ENCODE measurements at regions not wholly inside any gene's neighbourhood (a gene's known extent, or its start where the extent isn't known, plus 50 kb on each side); places are given as distances from the start of the nearest gene placed in this dataset.

DNA sequence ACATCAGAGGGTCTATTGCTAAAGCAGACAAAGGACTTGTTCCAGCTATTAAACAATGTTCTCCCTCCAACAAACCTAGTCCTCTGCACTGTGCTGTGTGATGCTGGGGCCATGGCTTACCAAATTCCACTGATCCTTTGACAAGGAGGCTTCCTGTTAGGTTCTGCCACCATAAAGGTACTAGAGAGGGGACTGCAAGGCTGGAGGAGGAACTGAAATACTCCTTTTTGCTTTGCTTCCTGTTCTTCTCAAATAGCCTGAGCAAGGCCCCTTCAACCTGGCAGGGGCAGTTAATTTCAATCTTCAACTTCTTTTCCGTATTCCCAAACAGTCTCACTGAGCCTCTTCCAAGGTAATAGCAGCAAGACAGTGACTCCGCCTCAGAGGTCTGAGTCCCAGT is 286.4 kb upstream of the IRAK1BP1 start:
- no peaks in the 10 kb centered on the region for H3K36me3 ChIP-seq (ENCODE audit: insufficient read depth)
- H3K27ac ChIP-seq (ENCODE audit: low read depth): no peak overlapping the region
- no peaks in the 10 kb centered on the region for H3K36me3 Mint-ChIP-seq (ENCODE audit: low read depth)
- no peak overlapping the region for H3K4me3 Mint-ChIP-seq
- no peak overlapping the region for H2AFZ ChIP-seq
- TF ChIP-seq, protein P1, sequence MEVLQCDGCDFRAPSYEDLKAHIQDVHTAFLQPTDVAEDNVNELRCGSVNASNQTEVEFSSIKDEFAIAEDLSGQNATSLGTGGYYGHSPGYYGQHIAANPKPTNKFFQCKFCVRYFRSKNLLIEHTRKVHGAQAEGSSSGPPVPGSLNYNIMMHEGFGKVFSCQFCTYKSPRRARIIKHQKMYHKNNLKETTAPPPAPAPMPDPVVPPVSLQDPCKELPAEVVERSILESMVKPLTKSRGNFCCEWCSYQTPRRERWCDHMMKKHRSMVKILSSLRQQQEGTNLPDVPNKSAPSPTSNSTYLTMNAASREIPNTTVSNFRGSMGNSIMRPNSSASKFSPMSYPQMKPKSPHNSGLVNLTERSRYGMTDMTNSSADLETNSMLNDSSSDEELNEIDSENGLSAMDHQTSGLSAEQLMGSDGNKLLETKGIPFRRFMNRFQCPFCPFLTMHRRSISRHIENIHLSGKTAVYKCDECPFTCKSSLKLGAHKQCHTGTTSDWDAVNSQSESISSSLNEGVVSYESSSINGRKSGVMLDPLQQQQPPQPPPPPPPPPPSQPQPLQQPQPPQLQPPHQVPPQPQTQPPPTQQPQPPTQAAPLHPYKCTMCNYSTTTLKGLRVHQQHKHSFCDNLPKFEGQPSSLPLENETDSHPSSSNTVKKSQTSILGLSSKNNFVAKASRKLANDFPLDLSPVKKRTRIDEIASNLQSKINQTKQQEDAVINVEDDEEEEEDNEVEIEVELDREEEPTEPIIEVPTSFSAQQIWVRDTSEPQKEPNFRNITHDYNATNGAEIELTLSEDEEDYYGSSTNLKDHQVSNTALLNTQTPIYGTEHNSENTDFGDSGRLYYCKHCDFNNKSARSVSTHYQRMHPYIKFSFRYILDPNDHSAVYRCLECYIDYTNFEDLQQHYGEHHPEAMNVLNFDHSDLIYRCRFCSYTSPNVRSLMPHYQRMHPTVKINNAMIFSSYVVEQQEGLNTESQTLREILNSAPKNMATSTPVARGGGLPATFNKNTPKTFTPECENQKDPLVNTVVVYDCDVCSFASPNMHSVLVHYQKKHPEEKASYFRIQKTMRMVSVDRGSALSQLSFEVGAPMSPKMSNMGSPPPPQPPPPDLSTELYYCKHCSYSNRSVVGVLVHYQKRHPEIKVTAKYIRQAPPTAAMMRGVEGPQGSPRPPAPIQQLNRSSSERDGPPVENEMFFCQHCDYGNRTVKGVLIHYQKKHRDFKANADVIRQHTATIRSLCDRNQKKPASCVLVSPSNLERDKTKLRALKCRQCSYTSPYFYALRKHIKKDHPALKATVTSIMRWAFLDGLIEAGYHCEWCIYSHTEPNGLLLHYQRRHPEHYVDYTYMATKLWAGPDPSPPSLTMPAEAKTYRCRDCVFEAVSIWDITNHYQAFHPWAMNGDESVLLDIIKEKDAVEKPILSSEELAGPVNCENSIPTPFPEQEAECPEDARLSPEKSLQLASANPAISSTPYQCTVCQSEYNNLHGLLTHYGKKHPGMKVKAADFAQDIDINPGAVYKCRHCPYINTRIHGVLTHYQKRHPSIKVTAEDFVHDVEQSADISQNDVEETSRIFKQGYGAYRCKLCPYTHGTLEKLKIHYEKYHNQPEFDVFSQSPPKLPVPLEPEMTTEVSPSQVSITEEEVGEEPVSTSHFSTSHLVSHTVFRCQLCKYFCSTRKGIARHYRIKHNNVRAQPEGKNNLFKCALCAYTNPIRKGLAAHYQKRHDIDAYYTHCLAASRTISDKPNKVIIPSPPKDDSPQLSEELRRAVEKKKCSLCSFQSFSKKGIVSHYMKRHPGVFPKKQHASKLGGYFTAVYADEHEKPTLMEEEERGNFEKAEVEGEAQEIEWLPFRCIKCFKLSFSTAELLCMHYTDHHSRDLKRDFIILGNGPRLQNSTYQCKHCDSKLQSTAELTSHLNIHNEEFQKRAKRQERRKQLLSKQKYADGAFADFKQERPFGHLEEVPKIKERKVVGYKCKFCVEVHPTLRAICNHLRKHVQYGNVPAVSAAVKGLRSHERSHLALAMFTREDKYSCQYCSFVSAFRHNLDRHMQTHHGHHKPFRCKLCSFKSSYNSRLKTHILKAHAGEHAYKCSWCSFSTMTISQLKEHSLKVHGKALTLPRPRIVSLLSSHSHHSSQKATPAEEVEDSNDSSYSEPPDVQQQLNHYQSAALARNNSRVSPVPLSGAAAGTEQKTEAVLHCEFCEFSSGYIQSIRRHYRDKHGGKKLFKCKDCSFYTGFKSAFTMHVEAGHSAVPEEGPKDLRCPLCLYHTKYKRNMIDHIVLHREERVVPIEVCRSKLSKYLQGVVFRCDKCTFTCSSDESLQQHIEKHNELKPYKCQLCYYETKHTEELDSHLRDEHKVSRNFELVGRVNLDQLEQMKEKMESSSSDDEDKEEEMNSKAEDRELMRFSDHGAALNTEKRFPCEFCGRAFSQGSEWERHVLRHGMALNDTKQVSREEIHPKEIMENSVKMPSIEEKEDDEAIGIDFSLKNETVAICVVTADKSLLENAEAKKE (CRISPR knock-in tag; IDR thresholded peaks at IDR 0.05): no peak
- no peak for TF ChIP-seq NANOG (IDR thresholded peaks at IDR 0.05; ENCODE audit: borderline replicate concordance)
- TF ChIP-seq, protein P2, sequence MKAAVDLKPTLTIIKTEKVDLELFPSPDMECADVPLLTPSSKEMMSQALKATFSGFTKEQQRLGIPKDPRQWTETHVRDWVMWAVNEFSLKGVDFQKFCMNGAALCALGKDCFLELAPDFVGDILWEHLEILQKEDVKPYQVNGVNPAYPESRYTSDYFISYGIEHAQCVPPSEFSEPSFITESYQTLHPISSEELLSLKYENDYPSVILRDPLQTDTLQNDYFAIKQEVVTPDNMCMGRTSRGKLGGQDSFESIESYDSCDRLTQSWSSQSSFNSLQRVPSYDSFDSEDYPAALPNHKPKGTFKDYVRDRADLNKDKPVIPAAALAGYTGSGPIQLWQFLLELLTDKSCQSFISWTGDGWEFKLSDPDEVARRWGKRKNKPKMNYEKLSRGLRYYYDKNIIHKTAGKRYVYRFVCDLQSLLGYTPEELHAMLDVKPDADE (IDR thresholded peaks at IDR 0.05): no peak
- no peak for TF ChIP-seq ZNF331 (CRISPR knock-in tag; IDR thresholded peaks at IDR 0.05; ENCODE audit: low read depth)
- TF ChIP-seq ZNF114 (CRISPR knock-in tag; IDR thresholded peaks at IDR 0.05): no peak
- no peak for TF ChIP-seq EZH2 (IDR thresholded peaks at IDR 0.05; ENCODE audit: low read depth, unreplicated experiment)
- TF ChIP-seq REST (IDR thresholded peaks at IDR 0.05; ENCODE audit: unreplicated experiment): no peak
- TF ChIP-seq CTCF (conservative IDR thresholded peaks at IDR 0.05; ENCODE audit: low read depth in 2 of 2): no peak
- no peak for TF ChIP-seq EZH2phosphoT487 (IDR thresholded peaks at IDR 0.05; ENCODE audit: unreplicated experiment)
- no peak for TF ChIP-seq POLR2AphosphoS5 (IDR thresholded peaks at IDR 0.05; ENCODE audit: low read depth)
- no peak for TF ChIP-seq CREB1 (CRISPR knock-in tag; IDR thresholded peaks at IDR 0.05; ENCODE audit: low read depth)
- no peak for TF ChIP-seq JUNB (IDR thresholded peaks at IDR 0.05; ENCODE audit: unreplicated experiment)
- no peak for TF ChIP-seq STAT1 (IDR thresholded peaks at IDR 0.05; ENCODE audit: unreplicated experiment)
- peaks cover 11% of the 10 kb centered on the region; the same call in 1 of the 2 replicates for H3K4me1 ChIP-seq (ENCODE audit: insufficient read depth)
- H3K79me2 ChIP-seq (replicated peaks; ENCODE audit: insufficient read depth): no peaks in the 10 kb centered on the region
- H3K4me3 ChIP-seq: no peak overlapping the region
- no peak for ATAC-seq
- H3K4me1 Mint-ChIP-seq: peaks cover 25% of the 10 kb centered on the region
- no peak for DNase-seq (ENCODE audit: low spot score)
- no peaks in the 10 kb centered on the region for H3K9me3 Mint-ChIP-seq
- H4K20me1 ChIP-seq (replicated peaks; ENCODE audit: insufficient read depth): no peaks in the 10 kb centered on the region
- no peaks in the 10 kb centered on the region for H3F3A ChIP-seq (replicated peaks; ENCODE audit: low read depth)
- H3K4me2 ChIP-seq: no peak overlapping the region
- H3K27me3 ChIP-seq (ENCODE audit: insufficient read depth): no peaks in the 10 kb centered on the region
- H3K27ac Mint-ChIP-seq: no peak overlapping the region
- no peaks in the 10 kb centered on the region for H3K27me3 Mint-ChIP-seq (ENCODE audit: insufficient read depth, low read depth, poor library complexity)
- H3K9me2 ChIP-seq (ENCODE audit: insufficient read depth): no peaks in the 10 kb centered on the region

Measured in GM23338 (cell line).